ENCODE measurements at regions not wholly inside any gene's neighbourhood (a gene's known extent, or its start where the extent isn't known, plus 50 kb on each side); places are given as distances from the start of the nearest gene placed in this dataset.
"Not testable (repeated sequence)": the region's sequence is repeated elsewhere in the genome, so short reads cannot be mapped to it uniquely, and the experiment has no call there.

GRCh38 chr14:105602243-105602750, 75.9 kb downstream of the TMEM121 start:
- no peak overlapping the region for H3K4me3 ChIP-seq (ENCODE audit: low read length)
- no peak overlapping the region for H3K9ac ChIP-seq (ENCODE audit: low read length)
- H3K36me3 ChIP-seq (ENCODE audit: control insufficient read depth, insufficient read depth, low read length, severe bottlenecking) = no peaks in the 10 kb centered on the region
- H3K9me3 ChIP-seq (ENCODE audit: control insufficient read depth, low read length) = no peaks in the 10 kb centered on the region
- H3K27me3 ChIP-seq (replicated peaks; ENCODE audit: control insufficient read depth, insufficient read depth, low read length) = no peaks in the 10 kb centered on the region
- DNase-seq (ENCODE audit: low read depth) = no peak
- no peaks in the 10 kb centered on the region for H3K4me1 ChIP-seq (ENCODE audit: control insufficient read depth, insufficient read depth, low read length)

- no peak for DNase-seq (ENCODE audit: low read depth)
- Histone ChIP-seq H3K36me3 (ENCODE audit: control insufficient read depth, insufficient read depth, low read length, severe bottlenecking) (no peaks in the 10 kb centered on the region), H3K9ac (ENCODE audit: low read length) (no peak overlapping the region), H3K9me3 (ENCODE audit: control insufficient read depth, low read length) (no peaks in the 10 kb centered on the region), H3K27me3 (replicated peaks; ENCODE audit: control insufficient read depth, insufficient read depth, low read length) (no peaks in the 10 kb centered on the region), H3K4me3 (ENCODE audit: low read length) (no peak overlapping the region), H3K4me1 (ENCODE audit: control insufficient read depth, insufficient read depth, low read length) (no peaks in the 10 kb centered on the region)
Measured at GRCh38 chr14:105602799-105603793, 76.7 kb downstream of the TMEM121 start.

- not testable (repeated sequence) for H3K9me3 ChIP-seq (ENCODE audit: control insufficient read depth, low read length); DNase-seq (ENCODE audit: low read depth); H3K36me3 ChIP-seq (ENCODE audit: control insufficient read depth, insufficient read depth, low read length, severe bottlenecking); H3K9ac ChIP-seq (ENCODE audit: low read length); H3K4me1 ChIP-seq (ENCODE audit: control insufficient read depth, insufficient read depth, low read length); H3K27me3 ChIP-seq (replicated peaks; ENCODE audit: control insufficient read depth, insufficient read depth, low read length); H3K4me3 ChIP-seq (ENCODE audit: low read length)
Measured at GRCh38 chr14:105604531-105605463, 78.4 kb downstream of the TMEM121 start.

DNA sequence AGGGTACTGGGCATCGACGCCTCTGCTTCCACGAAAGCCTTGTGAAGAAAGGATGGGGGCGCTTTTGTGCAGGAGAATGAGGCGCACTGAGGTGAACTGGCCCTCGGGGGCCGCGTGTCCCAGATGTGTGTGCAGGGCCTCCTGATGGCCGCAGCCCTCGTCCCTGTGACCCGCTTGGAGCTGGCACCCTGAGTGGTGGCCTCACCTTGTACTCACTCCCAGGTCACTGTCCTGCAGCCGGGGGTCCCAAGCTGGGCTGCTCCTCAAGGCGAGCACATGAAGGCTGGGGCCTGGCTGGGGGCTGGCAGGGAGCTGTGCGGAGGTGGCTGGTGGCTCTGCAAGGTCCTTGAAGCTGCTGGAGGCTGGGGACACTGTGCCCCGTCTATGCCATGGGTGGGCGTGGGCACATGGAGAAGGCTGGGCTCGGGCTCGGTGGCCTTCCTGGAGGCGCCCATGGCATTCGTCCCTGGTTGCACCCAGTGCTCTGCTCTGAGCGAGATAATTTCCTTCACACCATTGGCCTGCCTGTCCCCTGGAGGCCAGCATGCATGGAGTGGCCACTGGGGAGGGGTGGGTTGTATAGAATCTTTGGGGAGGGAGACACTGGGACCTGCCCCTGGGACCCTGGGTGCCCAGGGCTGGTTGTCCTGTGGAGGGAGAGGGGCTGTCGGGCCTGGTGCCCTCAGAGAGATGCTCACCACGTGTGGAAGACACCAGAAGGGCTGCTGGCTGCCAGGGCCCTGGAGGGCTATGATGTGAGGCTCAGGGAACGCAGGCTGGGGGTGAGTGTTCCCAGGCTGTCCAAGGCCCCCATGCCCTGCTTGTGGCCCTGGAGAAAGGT, 79.3 kb downstream of the TMEM121 start:
- no peak for DNase-seq (ENCODE audit: low read depth)

DNA sequence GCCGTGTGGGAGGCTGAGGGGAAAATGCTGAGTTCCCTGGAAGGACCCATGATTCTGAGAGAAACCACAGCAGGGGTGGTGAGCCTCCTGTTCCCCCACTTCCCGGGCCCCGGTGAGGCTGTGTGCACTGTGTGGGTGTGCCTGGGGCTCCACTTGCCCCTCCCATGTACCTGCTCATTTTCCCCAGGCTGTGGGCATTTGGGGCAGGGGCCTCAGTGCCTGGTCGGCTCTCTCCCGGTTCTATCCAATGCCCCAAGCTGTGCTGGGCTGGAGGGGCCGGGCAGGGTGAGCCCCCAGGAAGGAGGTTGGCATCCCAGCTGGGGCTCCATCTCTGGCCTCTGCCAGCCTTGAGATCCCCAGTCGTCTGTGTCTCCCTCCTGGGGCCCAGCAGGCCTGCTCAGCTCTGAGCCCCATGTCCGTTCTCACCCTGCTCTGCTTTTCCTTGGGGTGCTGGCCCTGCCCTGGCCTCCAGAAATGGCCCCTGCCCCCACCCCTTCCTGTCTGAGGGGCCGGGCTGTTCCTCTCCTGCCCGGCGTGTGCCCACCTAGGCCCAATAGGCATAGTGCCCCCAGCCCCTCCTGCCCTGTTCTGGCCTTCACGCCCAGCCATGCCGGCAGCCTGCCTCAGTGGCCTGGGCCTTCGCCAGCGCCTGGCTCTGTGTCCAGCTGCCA, 80.1 kb downstream of the TMEM121 start:
- DNase-seq (ENCODE audit: low read depth); H3K27me3 ChIP-seq (replicated peaks; ENCODE audit: control insufficient read depth, insufficient read depth, low read length); H3K36me3 ChIP-seq (ENCODE audit: control insufficient read depth, insufficient read depth, low read length, severe bottlenecking); H3K4me3 ChIP-seq (ENCODE audit: low read length); H3K9me3 ChIP-seq (ENCODE audit: control insufficient read depth, low read length); H3K4me1 ChIP-seq (ENCODE audit: control insufficient read depth, insufficient read depth, low read length); H3K9ac ChIP-seq (ENCODE audit: low read length): not testable (repeated sequence)

More for the DNA sequence above, 79.3 kb downstream of the TMEM121 start:
- Histone ChIP-seq H3K9ac (ENCODE audit: low read length) (no peak overlapping the region), H3K4me3 (ENCODE audit: low read length) (no peak overlapping the region), H3K27me3 (replicated peaks; ENCODE audit: control insufficient read depth, insufficient read depth, low read length) (no peaks in the 10 kb centered on the region), H3K9me3 (ENCODE audit: control insufficient read depth, low read length) (no peaks in the 10 kb centered on the region), H3K4me1 (ENCODE audit: control insufficient read depth, insufficient read depth, low read length) (no peaks in the 10 kb centered on the region), H3K36me3 (ENCODE audit: control insufficient read depth, insufficient read depth, low read length, severe bottlenecking) (no peaks in the 10 kb centered on the region)

DNA sequence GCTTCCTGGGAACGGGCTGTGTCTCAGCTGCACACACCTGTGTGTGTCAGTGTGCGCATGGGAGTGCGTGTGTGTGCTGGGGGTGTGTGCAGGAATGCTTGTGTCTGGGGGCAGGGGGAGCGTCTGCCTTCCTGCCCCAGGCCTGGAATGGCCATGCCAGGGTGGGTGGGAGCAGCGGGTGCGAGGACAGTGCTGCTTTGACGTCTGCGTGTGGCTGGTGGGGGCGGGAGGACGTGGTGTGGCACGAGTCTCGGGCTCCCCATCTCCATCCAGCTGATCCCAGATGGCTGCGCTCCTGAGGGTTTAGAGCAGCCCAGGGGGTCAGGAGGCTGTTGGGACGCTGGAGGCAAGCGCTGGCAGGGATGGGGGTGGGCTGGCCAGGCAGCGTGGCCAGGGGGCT, 80.6 kb downstream of the TMEM121 start:
- not testable (repeated sequence) for H3K9me3 ChIP-seq (ENCODE audit: control insufficient read depth, low read length); DNase-seq (ENCODE audit: low read depth); H3K9ac ChIP-seq (ENCODE audit: low read length); H3K4me1 ChIP-seq (ENCODE audit: control insufficient read depth, insufficient read depth, low read length); H3K36me3 ChIP-seq (ENCODE audit: control insufficient read depth, insufficient read depth, low read length, severe bottlenecking); H3K27me3 ChIP-seq (replicated peaks; ENCODE audit: control insufficient read depth, insufficient read depth, low read length); H3K4me3 ChIP-seq (ENCODE audit: low read length)

- not testable (repeated sequence) for H3K27me3 ChIP-seq (replicated peaks; ENCODE audit: control insufficient read depth, insufficient read depth, low read length); H3K4me3 ChIP-seq (ENCODE audit: low read length); H3K9ac ChIP-seq (ENCODE audit: low read length); H3K9me3 ChIP-seq (ENCODE audit: control insufficient read depth, low read length); H3K36me3 ChIP-seq (ENCODE audit: control insufficient read depth, insufficient read depth, low read length, severe bottlenecking); H3K4me1 ChIP-seq (ENCODE audit: control insufficient read depth, insufficient read depth, low read length); DNase-seq (ENCODE audit: low read depth)
Measured at GRCh38 chr14:105614987-105615386, 88.6 kb downstream of the TMEM121 start.

GRCh38 chr14:105615986-105616801, 89.8 kb downstream of the TMEM121 start:
- not testable (repeated sequence) for H3K4me3 ChIP-seq (ENCODE audit: low read length); H3K9me3 ChIP-seq (ENCODE audit: control insufficient read depth, low read length); H3K9ac ChIP-seq (ENCODE audit: low read length); H3K4me1 ChIP-seq (ENCODE audit: control insufficient read depth, insufficient read depth, low read length); DNase-seq (ENCODE audit: low read depth); H3K36me3 ChIP-seq (ENCODE audit: control insufficient read depth, insufficient read depth, low read length, severe bottlenecking); H3K27me3 ChIP-seq (replicated peaks; ENCODE audit: control insufficient read depth, insufficient read depth, low read length)

- no peaks in the 10 kb centered on the region for H3K36me3 ChIP-seq (ENCODE audit: control insufficient read depth, insufficient read depth, low read length, severe bottlenecking)
- H3K9me3 ChIP-seq (ENCODE audit: control insufficient read depth, low read length) = no peaks in the 10 kb centered on the region
- H3K4me1 ChIP-seq (ENCODE audit: control insufficient read depth, insufficient read depth, low read length) = no peaks in the 10 kb centered on the region
- H3K9ac ChIP-seq (ENCODE audit: low read length) = no peak overlapping the region
- no peak overlapping the region for H3K4me3 ChIP-seq (ENCODE audit: low read length)
- H3K27me3 ChIP-seq (replicated peaks; ENCODE audit: control insufficient read depth, insufficient read depth, low read length) = no peaks in the 10 kb centered on the region
- no peak for DNase-seq (ENCODE audit: low read depth)
Measured at GRCh38 chr14:105616802-105617192, 90.4 kb downstream of the TMEM121 start.
